HG03025 (cell line): ENCODE measurements at regions not wholly inside any gene's neighbourhood (a gene's known extent, or its start where the extent isn't known, plus 50 kb on each side); places are given as distances from the start of the nearest gene placed in this dataset.
"Not testable (repeated sequence)": the region's sequence is repeated elsewhere in the genome, so short reads cannot be mapped to it uniquely, and the experiment has no call there.

ENCODE experiments used
- ATAC-seq: cut with Tn5 transposase; IDR thresholded peaks from one replicate; pipeline ENCODE4 v1.9.1; 2021; ENCODE audit warnings: mild to moderate bottlenecking, moderate library complexity; ENCODE audit not compliant: unreplicated experiment, low FRiP score

DNA sequence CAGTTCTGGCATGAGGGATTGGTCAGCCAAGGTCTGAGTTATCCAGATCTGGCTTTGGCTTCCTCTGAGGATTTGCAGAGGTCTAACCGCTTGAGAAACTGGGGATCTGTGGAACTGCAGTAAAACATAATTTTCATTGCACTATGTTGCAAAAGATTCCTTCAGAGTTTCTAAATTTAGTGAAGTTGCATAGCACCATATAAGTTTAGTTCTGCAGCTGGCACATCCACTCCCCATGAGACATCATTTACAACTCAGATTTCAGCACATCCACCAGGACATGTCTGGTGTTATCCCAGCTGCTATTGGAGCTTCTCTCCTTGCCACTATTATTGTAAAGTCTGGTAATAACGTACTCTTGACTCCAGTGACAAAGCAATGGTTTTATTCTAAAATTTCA lies 181.5 kb downstream of the CWF19L2 start:
- ATAC-seq, result no peak

- no peak for ATAC-seq
These were observed 182.0 kb downstream of the CWF19L2 start for GRCh38 chr11:107275632-107276031.

DNA sequence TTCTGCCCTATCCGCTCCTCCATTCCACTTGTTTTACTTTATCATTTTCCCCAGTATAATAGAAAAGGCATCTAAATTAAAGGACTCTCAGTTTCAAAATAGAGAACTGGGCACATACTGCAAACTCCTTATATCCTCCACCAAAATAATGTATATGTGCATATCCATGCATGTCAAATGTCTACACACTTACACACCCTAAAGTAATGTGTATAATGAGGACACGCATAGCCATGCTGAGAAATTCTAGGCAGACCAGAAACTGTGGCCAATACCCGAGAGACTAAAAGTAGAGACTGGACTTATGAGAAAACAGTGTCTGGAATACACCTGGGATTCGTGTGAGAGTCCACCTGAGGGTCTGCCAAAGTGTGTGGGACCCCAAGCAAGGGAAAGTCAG lies 183.5 kb downstream of the CWF19L2 start:
- ATAC-seq, result no peak

DNA sequence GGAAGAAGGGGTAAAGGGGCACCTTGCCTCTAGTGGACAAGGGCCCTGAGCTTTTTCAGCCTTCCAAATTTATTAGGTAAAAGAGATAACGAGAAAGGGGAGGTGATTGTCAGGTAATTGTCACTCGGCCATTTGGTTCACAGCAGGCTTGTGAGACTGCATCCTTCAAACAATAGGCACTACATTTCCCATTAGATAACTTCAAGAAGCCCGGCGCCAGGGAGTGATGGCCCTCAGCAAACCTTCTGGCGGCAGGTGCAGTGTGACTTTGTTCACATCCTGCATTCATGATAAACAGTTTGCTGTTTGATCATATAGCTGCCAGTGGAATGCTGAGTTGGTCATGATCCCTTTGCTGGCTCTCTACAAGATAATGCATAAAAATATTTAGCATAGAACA lies 185.1 kb downstream of the CWF19L2 start:
- no peak for ATAC-seq

- no peak for ATAC-seq
These were observed 186.2 kb downstream of the CWF19L2 start for GRCh38 chr11:107271425-107271824.

DNA sequence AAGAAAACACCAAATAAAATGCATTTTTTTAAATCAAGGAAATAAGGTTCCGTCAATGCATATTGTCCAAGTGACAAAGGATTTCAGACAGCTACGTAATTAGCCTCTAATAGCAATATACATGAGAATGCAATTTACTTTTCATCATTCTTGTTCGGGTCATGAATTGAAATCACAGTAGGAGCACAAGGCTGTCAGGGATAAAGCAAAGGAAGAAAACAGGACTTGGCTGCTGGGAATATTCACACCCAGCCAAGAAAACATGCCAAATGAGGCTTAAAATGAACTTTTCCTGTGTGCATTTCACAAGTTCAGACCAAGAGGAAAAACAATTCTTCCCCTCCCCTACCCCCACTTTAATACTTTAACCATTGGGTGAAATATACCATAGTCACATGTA lies 188.6 kb downstream of the CWF19L2 start:
- ATAC-seq, result no peak

GRCh38 chr11:107266455-107266854 lies 191.2 kb downstream of the CWF19L2 start:
- ATAC-seq, result no peak

DNA sequence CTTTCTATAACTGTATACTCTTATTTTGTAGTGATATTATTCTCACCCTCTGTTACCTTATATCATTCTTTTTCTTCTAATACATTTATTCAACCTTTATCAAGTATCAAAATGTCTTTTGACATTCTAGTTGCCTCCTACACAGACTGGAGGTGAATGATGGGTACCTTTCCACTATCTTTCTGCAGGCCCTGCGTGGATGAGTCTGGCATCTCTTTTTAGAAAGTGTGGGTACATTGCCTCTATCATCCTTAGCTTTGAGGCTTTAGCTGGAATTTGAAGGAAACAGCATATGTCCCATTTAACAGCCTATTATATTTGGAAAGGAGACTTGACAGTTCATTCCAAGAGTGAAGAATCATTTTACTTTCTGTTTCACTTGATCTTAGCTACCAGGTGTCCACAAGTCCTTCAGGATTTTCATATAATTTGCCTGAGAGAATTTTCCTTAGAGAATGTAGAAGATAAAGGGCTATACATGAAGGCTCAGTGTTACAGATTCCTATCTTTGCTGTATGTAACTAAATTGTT lies 192.0 kb downstream of the CWF19L2 start:
- no peak for ATAC-seq

GRCh38 chr11:107263844-107264563 lies 193.6 kb downstream of the CWF19L2 start:
- peak; percentile 86 for ATAC-seq

DNA sequence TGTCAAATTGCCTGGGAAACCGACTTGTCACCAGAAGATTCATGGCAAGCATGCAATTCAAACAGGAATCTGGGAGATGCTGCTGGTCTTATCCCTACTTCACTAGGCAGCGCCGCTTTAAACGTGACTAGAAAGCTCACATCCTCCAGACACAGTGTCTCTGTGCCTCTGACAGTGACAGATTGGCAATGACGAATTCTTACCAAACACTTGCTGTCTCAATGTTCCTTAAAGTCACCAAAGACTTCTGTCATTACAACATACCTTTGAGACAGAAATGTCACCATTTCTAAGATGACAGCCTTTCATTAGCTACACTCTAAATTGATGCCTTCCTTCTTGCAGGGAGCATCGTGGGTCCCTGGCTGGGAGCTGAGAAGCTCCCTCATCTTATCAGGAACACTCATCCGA lies 197.8 kb downstream of the CWF19L2 start:
- no peak for ATAC-seq

- no peak for ATAC-seq
These were observed 199.9 kb downstream of the CWF19L2 start for GRCh38 chr11:107257710-107258109.

GRCh38 chr11:107253661-107254060 lies 204.0 kb downstream of the CWF19L2 start:
- not testable (repeated sequence) for ATAC-seq

- ATAC-seq, result peak; percentile 81
These were observed 205.0 kb downstream of the CWF19L2 start for GRCh38 chr11:107252429-107253161.

GRCh38 chr11:107251298-107251697 lies 206.3 kb downstream of the CWF19L2 start:
- ATAC-seq, result no peak

DNA sequence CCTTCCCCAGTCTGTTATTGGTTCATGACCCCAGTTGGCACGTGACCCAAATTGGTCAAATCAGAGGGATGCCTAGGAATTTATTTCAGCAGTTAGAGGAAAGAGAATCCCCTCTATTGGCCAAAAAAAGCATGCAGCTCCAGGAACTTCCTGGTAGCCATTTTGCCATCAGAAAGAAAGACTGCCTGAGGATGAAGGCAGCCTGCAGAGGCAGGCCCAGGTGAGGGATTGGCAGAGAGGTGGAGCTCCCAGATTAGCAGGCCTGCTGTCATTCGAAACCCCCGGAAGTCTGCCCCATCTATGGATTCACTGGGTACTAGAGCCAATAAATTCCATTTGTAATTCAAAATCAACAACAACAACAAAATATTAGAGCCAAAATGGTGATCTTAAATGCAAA lies 207.6 kb downstream of the CWF19L2 start:
- no peak for ATAC-seq

DNA sequence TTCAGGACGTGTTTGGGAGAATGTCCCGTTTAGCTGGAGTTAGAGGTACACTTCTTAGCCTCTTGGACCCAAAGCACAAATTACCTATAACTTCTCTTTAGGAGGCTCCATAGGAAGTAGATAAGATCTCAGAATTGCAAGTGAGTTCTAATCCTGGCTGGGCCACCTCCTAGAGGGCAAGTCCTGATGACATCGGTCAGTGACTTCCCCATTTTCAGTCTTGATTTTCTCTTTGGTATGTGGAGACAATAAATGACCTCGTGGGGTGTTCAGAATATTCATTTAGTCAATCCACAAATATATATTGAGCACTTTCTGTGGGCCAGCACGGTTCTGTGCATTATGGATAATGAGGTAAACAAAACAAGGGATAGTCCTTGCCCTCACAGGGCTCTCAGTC lies 208.6 kb downstream of the CWF19L2 start:
- ATAC-seq, result no peak

DNA sequence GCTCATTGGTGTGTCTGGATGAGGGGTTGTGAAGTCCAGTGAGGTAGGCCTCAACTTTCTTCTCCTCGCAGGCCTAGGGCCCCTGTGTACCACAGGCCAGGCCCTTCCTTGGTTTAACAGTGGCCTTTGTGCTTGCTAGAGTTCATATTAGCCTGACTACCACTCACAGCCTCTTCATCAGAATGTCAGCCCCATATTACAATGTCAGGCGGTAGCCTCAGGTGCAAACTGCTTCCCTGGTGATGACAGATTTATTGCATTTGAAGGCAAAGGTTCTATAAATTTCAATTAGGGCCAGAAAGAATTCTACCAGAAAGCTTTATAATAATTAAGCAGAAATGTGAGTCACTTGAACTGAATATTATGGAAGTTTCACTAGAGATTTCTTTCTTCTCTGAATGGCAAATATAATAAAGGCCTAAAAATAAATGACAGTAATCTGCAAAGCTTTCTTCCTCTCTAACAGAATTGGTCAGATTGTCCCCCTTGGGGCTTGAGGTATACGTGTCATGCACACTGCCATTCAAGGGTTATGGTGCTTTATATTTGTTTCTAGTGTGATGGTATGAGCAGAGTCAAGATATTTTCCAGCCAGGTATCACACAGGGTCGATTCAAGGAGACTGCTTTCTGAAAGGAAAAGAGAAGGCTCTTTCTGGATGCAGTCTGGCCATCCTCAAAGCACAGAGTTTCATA lies 210.3 kb downstream of the CWF19L2 start:
- no peak for ATAC-seq

GRCh38 chr11:107243929-107244328 lies 213.7 kb downstream of the CWF19L2 start:
- no peak for ATAC-seq

- ATAC-seq, result no peak
These were observed 214.2 kb upstream of the GUCY1A2 start for GRCh38 chr11:107232451-107232850.

- ATAC-seq, result no peak
These were observed 206.6 kb upstream of the GUCY1A2 start for GRCh38 chr11:107224836-107225235.

DNA sequence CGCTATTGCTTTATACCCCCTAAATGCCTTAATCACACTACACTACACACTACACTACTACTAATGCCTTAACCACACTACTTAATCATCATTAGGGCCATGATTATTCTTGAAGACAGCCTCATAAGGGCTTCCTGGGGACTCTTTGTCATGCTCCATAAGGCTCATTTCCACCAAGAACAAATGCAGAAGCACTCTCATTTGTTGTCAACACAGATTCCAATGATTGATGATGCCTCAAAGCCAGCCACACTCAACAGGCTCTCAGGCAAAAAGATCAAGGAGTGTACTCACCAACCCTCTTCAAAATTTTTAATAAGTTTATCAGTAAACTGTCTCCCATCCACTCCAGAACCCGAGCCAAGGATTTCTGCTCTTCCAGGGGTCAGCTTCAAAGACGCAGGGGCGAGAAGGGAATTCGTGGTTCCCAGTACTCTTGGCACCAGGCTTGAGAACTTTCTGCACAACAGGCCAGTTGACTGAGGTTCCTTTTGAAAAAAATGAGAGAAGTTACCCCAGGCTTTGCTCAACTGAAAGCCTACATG lies 204.7 kb upstream of the GUCY1A2 start:
- ATAC-seq, result no peak
